Astrocyte (in vitro differentiated cells and primary cell): ENCODE measurements at regions not wholly inside any gene's neighbourhood (a gene's known extent, or its start where the extent isn't known, plus 50 kb on each side); places are given as distances from the start of the nearest gene placed in this dataset.
"Not testable (repeated sequence)": the region's sequence is repeated elsewhere in the genome, so short reads cannot be mapped to it uniquely, and the experiment has no call there.

Experiments
- DNase-seq: peaks from one replicate; pipeline ENCODE4 v3.0.0-alpha.2; 2010; ENCODE audit warnings: low read depth
- FAIRE-seq: peaks from 2 replicates; lab custom pipeline; 2011; peaks lifted over from hg19 to GRCh38; lab: Jason Lieb, UNC
- H2AFZ ChIP-seq: 2 replicates; pipeline ENCODE4 v1.6.0; 2012; ENCODE audit warnings: low read depth, low read length, inconsistent platforms
- H3K27ac ChIP-seq: 2 replicates; pipeline ENCODE4 v1.5.1; 2011; ENCODE audit warnings: low read depth, low read length, inconsistent platforms
- H3K27me3 ChIP-seq: 2 replicates; pipeline ENCODE4 v1.6.0; 2011; ENCODE audit warnings: low read length, inconsistent platforms; ENCODE audit not compliant: insufficient read depth
- H3K36me3 ChIP-seq: 2 replicates; pipeline ENCODE4 v1.5.1; 2011; ENCODE audit warnings: low read length, inconsistent platforms; ENCODE audit not compliant: insufficient read depth
- H3K4me1 ChIP-seq: 2 replicates; pipeline ENCODE4 v1.5.1; 2011; ENCODE audit warnings: low read length, inconsistent platforms; ENCODE audit not compliant: insufficient read depth
- H3K4me2 ChIP-seq: 2 replicates; pipeline ENCODE4 v1.6.0; 2012; ENCODE audit warnings: low read length, inconsistent platforms
- H3K4me3 ChIP-seq: 2 replicates; pipeline ENCODE4 v1.5.1; 2011; ENCODE audit warnings: low read depth, mild to moderate bottlenecking, low read length, inconsistent platforms; ENCODE audit not compliant: insufficient read depth
- H3K79me2 ChIP-seq: 2 replicates; pipeline ENCODE4 v1.6.0; 2012; ENCODE audit warnings: mild to moderate bottlenecking, low read length, inconsistent platforms; ENCODE audit not compliant: insufficient read depth
- H3K9ac ChIP-seq: 2 replicates; pipeline ENCODE4 v1.6.0; 2012; ENCODE audit warnings: mild to moderate bottlenecking, low read length, inconsistent platforms
- H3K9me3 ChIP-seq: 2 replicates; pipeline ENCODE4 v1.5.1; 2012; ENCODE audit warnings: low read depth, mild to moderate bottlenecking, low read length, inconsistent platforms; ENCODE audit not compliant: insufficient read depth
- H4K20me1 ChIP-seq: 2 replicates; pipeline ENCODE4 v1.6.0; 2012; ENCODE audit warnings: low read length, inconsistent platforms; ENCODE audit not compliant: insufficient read depth
- H3K27ac Mint-ChIP-seq: one replicate; pipeline ENCODE4 v1.8.0; 2021; ENCODE audit warnings: mild to moderate bottlenecking, mixed read lengths; ENCODE audit not compliant: unreplicated experiment
- H3K27me3 Mint-ChIP-seq: one replicate; pipeline ENCODE4 v1.8.0; 2021; ENCODE audit warnings: low read depth, mixed read lengths; ENCODE audit not compliant: unreplicated experiment
- H3K36me3 Mint-ChIP-seq: one replicate; pipeline ENCODE4 v1.8.0; 2021; ENCODE audit warnings: low read depth, mixed read lengths; ENCODE audit not compliant: unreplicated experiment
- H3K4me1 Mint-ChIP-seq: one replicate; pipeline ENCODE4 v1.8.0; 2021; ENCODE audit warnings: low read depth, mixed read lengths; ENCODE audit not compliant: unreplicated experiment
- H3K4me3 Mint-ChIP-seq: one replicate; pipeline ENCODE4 v1.8.0; 2021; ENCODE audit warnings: mild to moderate bottlenecking, moderate library complexity, mixed read lengths; ENCODE audit not compliant: unreplicated experiment
- H3K9me3 Mint-ChIP-seq: one replicate; pipeline ENCODE4 v1.8.0; 2021; ENCODE audit warnings: mild to moderate bottlenecking, mixed read lengths; ENCODE audit not compliant: unreplicated experiment
- CTCF ChIP-seq: IDR thresholded peaks from 2 replicates; pipeline ENCODE4 v1.5.1; 2011; ENCODE audit warnings: low read depth, mild to moderate bottlenecking, inconsistent platforms, low read length, moderate library complexity; ENCODE audit not compliant: insufficient read depth
- EZH2 ChIP-seq: IDR thresholded peaks from 2 replicates; pipeline ENCODE4 v1.6.1; 2012; ENCODE audit warnings: mild to moderate bottlenecking, low read length, inconsistent platforms; ENCODE audit not compliant: insufficient read depth

GRCh38 chr3:81838457-81838856 lies 77.0 kb upstream of the GBE1 start:
- no peaks in the 10 kb centered on the region for H4K20me1 ChIP-seq
- no peak overlapping the region for H3K4me3 ChIP-seq
- FAIRE-seq (no peak), DNase-seq (no peak)
- Mint-ChIP-seq H3K9me3 (no peaks in the 10 kb centered on the region), H3K4me3 (no peak overlapping the region), H3K36me3 (no peaks in the 10 kb centered on the region), H3K27ac (no peak overlapping the region), H3K27me3 (no peaks in the 10 kb centered on the region), H3K4me1 (peaks cover 4% of the 10 kb centered on the region)
- no peak overlapping the region for H2AFZ ChIP-seq
- no peaks in the 10 kb centered on the region for H3K79me2 ChIP-seq
- H3K27me3 ChIP-seq, result no peaks in the 10 kb centered on the region
- no peaks in the 10 kb centered on the region for H3K36me3 ChIP-seq
- no peaks in the 10 kb centered on the region for H3K4me1 ChIP-seq
- no peak overlapping the region for H3K4me2 ChIP-seq
- no peaks in the 10 kb centered on the region for H3K9me3 ChIP-seq
- H3K27ac ChIP-seq, result no peak overlapping the region
- TF ChIP-seq EZH2 (no peak), CTCF (no peak)
- no peak overlapping the region for H3K9ac ChIP-seq

GRCh38 chr3:81837071-81837593 lies 75.7 kb upstream of the GBE1 start:
- DNase-seq (no peak), FAIRE-seq (no peak)
- no peak overlapping the region for H3K27ac Mint-ChIP-seq
- Histone ChIP-seq H3K4me3 (no peak overlapping the region), H3K4me1 (no peaks in the 10 kb centered on the region), H3K9ac (no peak overlapping the region), H2AFZ (no peak overlapping the region), H3K36me3 (no peaks in the 10 kb centered on the region), H3K27me3 (no peaks in the 10 kb centered on the region), H3K4me2 (no peak overlapping the region), H3K9me3 (no peaks in the 10 kb centered on the region), H3K27ac (no peak overlapping the region), H4K20me1 (no peaks in the 10 kb centered on the region), H3K79me2 (no peaks in the 10 kb centered on the region)
- H3K36me3 Mint-ChIP-seq, result no peaks in the 10 kb centered on the region
- no peaks in the 10 kb centered on the region for H3K9me3 Mint-ChIP-seq
- no peak for TF ChIP-seq EZH2
- TF ChIP-seq CTCF, result no peak
- H3K4me1 Mint-ChIP-seq, result peaks cover 4% of the 10 kb centered on the region
- H3K27me3 Mint-ChIP-seq, result no peaks in the 10 kb centered on the region
- H3K4me3 Mint-ChIP-seq, result no peak overlapping the region

GRCh38 chr3:81829937-81830336 lies 68.5 kb upstream of the GBE1 start:
- Mint-ChIP-seq H3K27ac (no peak overlapping the region), H3K27me3 (no peaks in the 10 kb centered on the region), H3K9me3 (no peaks in the 10 kb centered on the region), H3K36me3 (no peaks in the 10 kb centered on the region), H3K4me3 (no peak overlapping the region), H3K4me1 (no peaks in the 10 kb centered on the region)
- H3K9ac ChIP-seq, result no peak overlapping the region
- H3K4me3 ChIP-seq, result no peak overlapping the region
- H2AFZ ChIP-seq, result no peak overlapping the region
- H3K27ac ChIP-seq, result no peak overlapping the region
- FAIRE-seq (no peak), DNase-seq (no peak)
- H3K4me1 ChIP-seq, result no peaks in the 10 kb centered on the region
- H3K4me2 ChIP-seq, result no peak overlapping the region
- no peak for TF ChIP-seq CTCF
- no peak for TF ChIP-seq EZH2
- H3K79me2 ChIP-seq, result no peaks in the 10 kb centered on the region
- no peaks in the 10 kb centered on the region for H3K9me3 ChIP-seq
- H4K20me1 ChIP-seq, result no peaks in the 10 kb centered on the region
- H3K27me3 ChIP-seq, result no peaks in the 10 kb centered on the region
- no peaks in the 10 kb centered on the region for H3K36me3 ChIP-seq

- H3K27ac Mint-ChIP-seq, H3K4me1 Mint-ChIP-seq, H3K4me1 ChIP-seq, H3K9me3 ChIP-seq, H3K79me2 ChIP-seq, H3K27me3 Mint-ChIP-seq, H4K20me1 ChIP-seq, H3K27ac ChIP-seq, H3K36me3 Mint-ChIP-seq, H3K9me3 Mint-ChIP-seq, H3K4me3 ChIP-seq, H3K9ac ChIP-seq, H3K27me3 ChIP-seq, H3K4me2 ChIP-seq, H2AFZ ChIP-seq, FAIRE-seq, H3K36me3 ChIP-seq, DNase-seq, H3K4me3 Mint-ChIP-seq: not testable (repeated sequence)
Measured at GRCh38 chr3:81829272-81829671, 67.8 kb upstream of the GBE1 start.
